PC-9 (cell line): ENCODE measurements at regions not wholly inside any gene's neighbourhood (a gene's known extent, or its start where the extent isn't known, plus 50 kb on each side); places are given as distances from the start of the nearest gene placed in this dataset.

Source experiments
- BruUV-seq: library from RNA; stranded (reverse); fragments of 400-500 nt; replicated peaks from 2 replicates; lab custom pipeline; 2021; lab: Mats Ljungman, UMichigan
- CTCF ChIA-PET: fragments of 300-600 bp; sonication (Branson Sonifier 250); formaldehyde crosslinking; loops from one replicate; lab custom pipeline; 2022; ENCODE audit warnings: antibody characterized with exemption; lab: Charles Lee
- POLR2A ChIA-PET: fragments of 300-600 bp; sonication (Branson Sonifier 250); formaldehyde crosslinking; loops from one replicate; lab custom pipeline; 2022; ENCODE audit warnings: antibody characterized with exemption; ENCODE audit not compliant: unreplicated experiment; lab: Charles Lee
- DNase-seq, 2 experiments: peaks; one replicate each; pipeline versions ENCODE4 v3.0.0 to v3.0.0-alpha.2; 2015 to 2022; ENCODE audit warnings: mixed read lengths in 1 of 2
- H2AFZ ChIP-seq: fragments of 200-600 bp; sonication (generic); 2 replicates; pipeline ENCODE4 v1.8.1; 2017; ENCODE audit warnings: antibody characterized with exemption
- H3F3A ChIP-seq: fragments of 200-600 bp; sonication (generic); 2 replicates; pipeline ENCODE4 v1.8.1; 2017; ENCODE audit warnings: antibody characterized with exemption, mild to moderate bottlenecking, low read depth; ENCODE audit not compliant: insufficient read depth
- H3K27ac ChIP-seq: fragments of 200-600 bp; sonication (generic); 2 replicates; pipeline ENCODE4 v1.6.1; 2016; ENCODE audit warnings: mixed run types
- H3K27me3 ChIP-seq: fragments of 200-600 bp; sonication (generic); 2 replicates; pipeline ENCODE4 v1.6.1; 2016; ENCODE audit warnings: low read depth, mixed run types; ENCODE audit not compliant: insufficient read depth
- H3K36me3 ChIP-seq: fragments of 200-600 bp; sonication (generic); 2 replicates; pipeline ENCODE4 v1.6.1; 2016; ENCODE audit warnings: low read depth, mixed run types
- H3K4me1 ChIP-seq: fragments of 200-600 bp; sonication (generic); replicated peaks from 2 replicates; pipeline ENCODE4 v1.6.1; 2016; ENCODE audit warnings: mixed run types; ENCODE audit not compliant: insufficient read depth
- H3K4me2 ChIP-seq: fragments of 200-600 bp; sonication (generic); 2 replicates; pipeline ENCODE4 v1.6.1; 2017; ENCODE audit warnings: mixed run types
- H3K4me3 ChIP-seq: fragments of 200-600 bp; sonication (generic); 2 replicates; pipeline ENCODE4 v1.6.1; 2016; ENCODE audit warnings: mixed run types
- H3K79me2 ChIP-seq: fragments of 200-600 bp; sonication (generic); 2 replicates; pipeline ENCODE4 v1.6.1; 2017; ENCODE audit warnings: low read depth, mixed run types
- H3K9me2 ChIP-seq: fragments of 200-600 bp; sonication (generic); 2 replicates; pipeline ENCODE4 v1.8.1; 2017; ENCODE audit warnings: mild to moderate bottlenecking; ENCODE audit not compliant: insufficient read depth
- H3K9me3 ChIP-seq: fragments of 200-600 bp; sonication (generic); 2 replicates; pipeline ENCODE4 v1.8.1; 2016; ENCODE audit warnings: low read depth; ENCODE audit not compliant: insufficient read depth
- H4K20me1 ChIP-seq: fragments of 200-600 bp; sonication (generic); 2 replicates; pipeline ENCODE4 v1.8.1; 2017; ENCODE audit not compliant: insufficient read depth
- EZH2 ChIP-seq: fragments of 200-600 bp; sonication (generic); IDR thresholded peaks from 2 replicates; pipeline ENCODE4 v1.8.0; 2017; ENCODE audit warnings: antibody characterized with exemption, low read depth
- intact Hi-C: fragments of 100-400 bp; cut with micrococcal nuclease; formaldehyde crosslinking; loops from one replicate; pipeline ENCODE4 v1.10.0; 2022; ENCODE audit not compliant: unreplicated experiment
- TF ChIP-seq, protein P1 (sequence below): fragments of 200-600 bp; sonication (generic); conservative IDR thresholded peaks from 2 replicates; pipeline ENCODE4 v1.6.1; 2017; ENCODE audit warnings: mixed run types, antibody characterized with exemption, mild to moderate bottlenecking, moderate library complexity

GRCh38 chr5:106412606-106413005 lies 1258.1 kb downstream of the EFNA5 start:
- BruUV-seq = no TSS peak
- CTCF ChIA-PET = no interaction called here

GRCh38 chr5:106408570-106408969 lies 1262.2 kb downstream of the EFNA5 start:
- no peak for DNase-seq
- CTCF ChIA-PET = no interaction called here

More at GRCh38 chr5:106412606-106413005, 1258.1 kb downstream of the EFNA5 start:
- no peaks in the 10 kb centered on the region for H3K79me2 ChIP-seq
- intact Hi-C loops = loop anchor here (10.0 kb wide), 1 partner anchor 1162 kb away; no protein-coding TSS in a partner anchor
- no peak overlapping the region for H3K27ac ChIP-seq
- no peaks in the 10 kb centered on the region for H3K9me3 ChIP-seq
- H3K4me3 ChIP-seq = no peak overlapping the region
- no peak overlapping the region for H3K4me2 ChIP-seq
- no peaks in the 10 kb centered on the region for H3K27me3 ChIP-seq
- H4K20me1 ChIP-seq = no peaks in the 10 kb centered on the region
- no peaks in the 10 kb centered on the region; the same call in 1 of the 2 replicates for H3K9me2 ChIP-seq
- DNase-seq = no peak
- no peaks in the 10 kb centered on the region; the same call in 1 of the 2 replicates for H3F3A ChIP-seq
- TF ChIP-seq, protein P1, sequence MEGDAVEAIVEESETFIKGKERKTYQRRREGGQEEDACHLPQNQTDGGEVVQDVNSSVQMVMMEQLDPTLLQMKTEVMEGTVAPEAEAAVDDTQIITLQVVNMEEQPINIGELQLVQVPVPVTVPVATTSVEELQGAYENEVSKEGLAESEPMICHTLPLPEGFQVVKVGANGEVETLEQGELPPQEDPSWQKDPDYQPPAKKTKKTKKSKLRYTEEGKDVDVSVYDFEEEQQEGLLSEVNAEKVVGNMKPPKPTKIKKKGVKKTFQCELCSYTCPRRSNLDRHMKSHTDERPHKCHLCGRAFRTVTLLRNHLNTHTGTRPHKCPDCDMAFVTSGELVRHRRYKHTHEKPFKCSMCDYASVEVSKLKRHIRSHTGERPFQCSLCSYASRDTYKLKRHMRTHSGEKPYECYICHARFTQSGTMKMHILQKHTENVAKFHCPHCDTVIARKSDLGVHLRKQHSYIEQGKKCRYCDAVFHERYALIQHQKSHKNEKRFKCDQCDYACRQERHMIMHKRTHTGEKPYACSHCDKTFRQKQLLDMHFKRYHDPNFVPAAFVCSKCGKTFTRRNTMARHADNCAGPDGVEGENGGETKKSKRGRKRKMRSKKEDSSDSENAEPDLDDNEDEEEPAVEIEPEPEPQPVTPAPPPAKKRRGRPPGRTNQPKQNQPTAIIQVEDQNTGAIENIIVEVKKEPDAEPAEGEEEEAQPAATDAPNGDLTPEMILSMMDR = no peak
- TF ChIP-seq EZH2 = no peak
- no peak overlapping the region for H2AFZ ChIP-seq
- H3K4me1 ChIP-seq = peaks cover 12% of the 10 kb centered on the region
- POLR2A ChIA-PET = no interaction called here
- no peaks in the 10 kb centered on the region for H3K36me3 ChIP-seq

GRCh38 chr5:106408141-106408540 lies 1262.6 kb downstream of the EFNA5 start:
- TF ChIP-seq EZH2 = no peak
- TF ChIP-seq, protein P1 = no peak
- CTCF ChIA-PET = no interaction called here

More at GRCh38 chr5:106408570-106408969, 1262.2 kb downstream of the EFNA5 start:
- Histone ChIP-seq H3K36me3 (no peaks in the 10 kb centered on the region), H3K9me2 (no peaks in the 10 kb centered on the region; the same call in 1 of the 2 replicates), H3F3A (no peaks in the 10 kb centered on the region), H3K27ac (no peak overlapping the region), H3K9me3 (peaks cover 3% of the 10 kb centered on the region; the same call in 1 of the 2 replicates), H3K4me1 (no peaks in the 10 kb centered on the region), H3K4me2 (no peak overlapping the region), H2AFZ (no peak overlapping the region), H3K79me2 (no peaks in the 10 kb centered on the region), H3K27me3 (no peaks in the 10 kb centered on the region), H4K20me1 (no peaks in the 10 kb centered on the region), H3K4me3 (no peak overlapping the region)
- intact Hi-C loops = no loop called here
- TF ChIP-seq EZH2 = no peak
- TF ChIP-seq, protein P1 = no peak
- POLR2A ChIA-PET = interaction anchor here (0.6 kb wide), 1 partner anchor 783 kb away, joined by 5 read pairs; no protein-coding TSS in a partner anchor
- BruUV-seq = no TSS peak

More at GRCh38 chr5:106408141-106408540, 1262.6 kb downstream of the EFNA5 start:
- H3K9me2 ChIP-seq = no peaks in the 10 kb centered on the region; the same call in 1 of the 2 replicates
- H2AFZ ChIP-seq = no peak overlapping the region
- no TSS peak for BruUV-seq
- H3K4me3 ChIP-seq = no peak overlapping the region
- H3F3A ChIP-seq = no peaks in the 10 kb centered on the region
- POLR2A ChIA-PET = interaction anchor here (0.6 kb wide), 1 partner anchor 784 kb away, joined by 5 read pairs; no protein-coding TSS in a partner anchor
- peaks cover 3% of the 10 kb centered on the region; the same call in 1 of the 2 replicates for H3K9me3 ChIP-seq
- no peaks in the 10 kb centered on the region for H3K27me3 ChIP-seq
- H3K36me3 ChIP-seq = no peaks in the 10 kb centered on the region
- intact Hi-C loops = no loop called here
- no peak for DNase-seq
- H4K20me1 ChIP-seq = no peaks in the 10 kb centered on the region
- H3K4me1 ChIP-seq = no peaks in the 10 kb centered on the region
- no peak overlapping the region for H3K27ac ChIP-seq
- no peak overlapping the region for H3K4me2 ChIP-seq
- no peaks in the 10 kb centered on the region for H3K79me2 ChIP-seq
